ENCODE measurements at regions not wholly inside any gene's neighbourhood (a gene's known extent, or its start where the extent isn't known, plus 50 kb on each side); places are given as distances from the start of the nearest gene placed in this dataset.

- ATAC-seq: peak; percentile 57
- no peak for TF ChIP-seq BACH2 (CRISPR knock-in tag; IDR thresholded peaks at IDR 0.05; ENCODE audit: borderline replicate concordance)
- TF ChIP-seq CSRNP3 (CRISPR knock-in tag; IDR thresholded peaks at IDR 0.05): no peak
- no peak for TF ChIP-seq TSHZ2 (CRISPR knock-in tag; IDR thresholded peaks at IDR 0.05)
- no peak for TF ChIP-seq ZNF8 (CRISPR knock-in tag; IDR thresholded peaks at IDR 0.05)
- TF ChIP-seq PPARA (CRISPR knock-in tag; IDR thresholded peaks at IDR 0.05; ENCODE audit: borderline replicate concordance): no peak
- no peak for TF ChIP-seq POU6F1 (CRISPR knock-in tag; IDR thresholded peaks at IDR 0.05; ENCODE audit: borderline replicate concordance, low read depth)
- TF ChIP-seq ZC3H10 (CRISPR knock-in tag; IDR thresholded peaks at IDR 0.05): no peak
- no peak for TF ChIP-seq ZNF565 (CRISPR knock-in tag; conservative IDR thresholded peaks at IDR 0.05; ENCODE audit: low read depth)
Measured at GRCh38 chr5:99033014-99033900, 104.5 kb upstream of the CHD1 start.

- peak; percentile 92 for ATAC-seq
Measured at GRCh38 chr5:99032234-99033013, 103.6 kb upstream of the CHD1 start.

More at GRCh38 chr5:99032234-99033013, 103.6 kb upstream of the CHD1 start:
- TF ChIP-seq ESRRG (CRISPR knock-in tag; IDR thresholded peaks at IDR 0.05): no peak
- TF ChIP-seq TOX (CRISPR knock-in tag; IDR thresholded peaks at IDR 0.05; ENCODE audit: borderline replicate concordance): no peak
- TF ChIP-seq GLIS3 (CRISPR knock-in tag; IDR thresholded peaks at IDR 0.05): no peak
- no peak for TF ChIP-seq ZNF565 (CRISPR knock-in tag; conservative IDR thresholded peaks at IDR 0.05; ENCODE audit: low read depth)
- no peak for TF ChIP-seq PATZ1 (CRISPR knock-in tag; IDR thresholded peaks at IDR 0.05; ENCODE audit: borderline replicate concordance)
- TF ChIP-seq POU6F1 (CRISPR knock-in tag; IDR thresholded peaks at IDR 0.05; ENCODE audit: borderline replicate concordance, low read depth): no peak
- TF ChIP-seq CREB5 (CRISPR knock-in tag; IDR thresholded peaks at IDR 0.05; ENCODE audit: low read depth): no peak

Measured in SK-N-SH treated with all-trans-retinoic acid at 6 μM for 48 hours (cell line).